GM18907 (cell line): ENCODE measurements at regions not wholly inside any gene's neighbourhood (a gene's known extent, or its start where the extent isn't known, plus 50 kb on each side); places are given as distances from the start of the nearest gene placed in this dataset.

Experiments
- ATAC-seq: cut with Tn5 transposase; IDR thresholded peaks from one replicate; pipeline ENCODE4 v1.9.1; 2021; ENCODE audit warnings: mild to moderate bottlenecking, moderate library complexity; ENCODE audit not compliant: unreplicated experiment

DNA sequence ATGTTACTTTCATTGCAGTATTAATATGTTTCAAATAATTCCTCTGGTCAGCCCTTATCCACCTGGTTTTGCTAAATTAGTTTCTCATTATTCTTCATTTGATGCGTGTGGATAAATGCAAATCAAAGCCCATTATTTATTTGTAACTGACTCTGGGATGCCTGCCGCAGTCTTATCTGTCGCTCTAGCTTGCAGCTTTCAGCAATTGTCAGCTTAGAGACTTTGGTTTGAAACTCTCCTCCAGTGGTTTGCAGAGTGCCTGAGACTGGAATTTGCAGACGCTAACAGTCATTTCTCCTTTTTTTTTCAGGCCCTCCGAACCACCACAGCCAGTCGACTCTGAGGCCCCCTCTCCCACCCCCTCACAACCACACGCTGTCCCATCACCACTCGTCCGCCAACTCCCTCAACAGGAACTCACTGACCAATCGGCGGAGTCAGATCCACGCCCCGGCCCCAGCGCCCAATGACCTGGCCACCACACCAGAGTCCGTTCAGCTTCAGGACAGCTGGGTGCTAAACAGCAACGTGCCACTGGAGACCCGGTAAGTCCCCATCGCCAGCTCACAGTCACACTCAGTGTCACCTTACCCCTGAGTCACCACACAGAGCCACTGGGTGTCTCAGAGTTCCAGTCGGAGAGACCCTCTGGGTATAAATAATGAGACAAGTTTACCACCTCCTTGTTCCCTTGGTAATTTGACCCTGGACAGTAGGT lies 339.0 kb upstream of the WWC1 start:
- ATAC-seq: no peak

- no peak for ATAC-seq
Measured at GRCh38 chr5:167953151-167953798, 338.2 kb upstream of the WWC1 start.

DNA sequence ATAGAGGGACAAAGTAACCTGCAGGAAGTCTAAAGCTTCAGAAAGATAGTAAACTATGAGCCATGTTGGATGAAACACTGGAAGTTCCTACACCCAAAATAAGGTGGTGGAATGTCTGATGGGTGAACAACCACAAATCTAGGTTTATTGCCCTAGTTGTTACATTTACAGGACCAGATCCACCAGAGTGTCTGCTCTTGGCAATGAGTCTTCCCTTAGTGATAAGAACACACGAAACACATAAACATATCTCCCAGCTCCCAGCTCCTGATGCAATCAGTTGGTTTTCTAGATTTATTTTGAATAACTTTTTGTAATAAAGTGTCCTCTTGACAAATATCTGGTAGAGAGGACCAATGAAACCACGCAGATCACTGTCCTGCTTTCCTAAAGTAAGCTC lies 329.7 kb upstream of the WWC1 start:
- ATAC-seq: no peak

- no peak for ATAC-seq
Measured at GRCh38 chr5:167964529-167964928, 326.9 kb upstream of the WWC1 start.

DNA sequence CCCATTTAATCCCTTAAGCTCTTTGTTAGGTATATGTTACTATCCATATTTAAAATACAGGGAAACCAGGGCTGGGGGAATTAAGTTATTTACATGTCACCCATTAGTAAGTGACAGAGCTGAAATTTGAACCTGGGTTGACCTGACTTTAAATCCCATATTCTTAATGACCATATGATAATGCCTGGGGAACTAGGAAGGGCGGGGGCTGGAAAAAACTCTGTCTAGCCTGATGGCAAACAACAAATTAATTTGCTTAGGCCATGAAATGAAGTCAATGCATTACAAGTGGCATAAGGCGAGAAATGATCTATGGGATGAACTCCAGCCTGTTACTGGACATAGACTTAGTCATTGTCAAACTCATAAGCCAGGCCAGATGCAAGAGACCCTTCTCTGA lies 325.7 kb upstream of the WWC1 start:
- no peak for ATAC-seq

GRCh38 chr5:167966979-167967378 lies 324.5 kb upstream of the WWC1 start:
- ATAC-seq: no peak

DNA sequence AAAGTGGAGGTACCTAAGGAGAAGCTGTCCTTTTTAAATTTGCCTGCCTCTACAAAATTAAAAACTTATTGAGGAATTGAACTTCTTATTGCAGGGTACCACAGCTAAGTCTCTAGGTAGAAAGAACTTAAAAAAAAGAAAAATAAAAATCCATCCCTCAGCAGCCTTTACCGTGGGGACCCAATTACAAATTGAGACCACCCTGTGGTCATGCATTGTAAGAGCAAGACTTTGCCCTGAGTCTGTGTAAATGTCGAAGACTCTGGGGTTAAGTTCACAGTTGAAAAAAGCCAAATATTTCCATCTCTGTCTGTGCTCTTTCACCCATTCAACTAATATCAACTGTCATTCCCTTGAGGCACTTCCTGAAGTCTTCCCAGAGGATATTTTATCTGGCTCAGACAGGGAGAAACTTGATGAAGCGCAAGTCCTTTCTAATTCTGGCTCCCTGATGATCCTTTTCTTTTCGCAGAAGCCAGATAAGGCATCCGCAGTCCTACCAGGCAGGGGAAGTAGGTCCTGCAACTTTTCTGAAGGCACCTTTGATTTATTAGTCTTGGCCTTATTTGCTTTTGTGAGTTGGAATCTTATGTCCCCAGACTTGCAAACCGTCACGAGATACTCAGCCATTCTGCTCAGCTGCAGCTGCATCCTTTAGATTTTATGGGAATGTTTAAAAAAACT lies 323.8 kb upstream of the WWC1 start:
- ATAC-seq: no peak

DNA sequence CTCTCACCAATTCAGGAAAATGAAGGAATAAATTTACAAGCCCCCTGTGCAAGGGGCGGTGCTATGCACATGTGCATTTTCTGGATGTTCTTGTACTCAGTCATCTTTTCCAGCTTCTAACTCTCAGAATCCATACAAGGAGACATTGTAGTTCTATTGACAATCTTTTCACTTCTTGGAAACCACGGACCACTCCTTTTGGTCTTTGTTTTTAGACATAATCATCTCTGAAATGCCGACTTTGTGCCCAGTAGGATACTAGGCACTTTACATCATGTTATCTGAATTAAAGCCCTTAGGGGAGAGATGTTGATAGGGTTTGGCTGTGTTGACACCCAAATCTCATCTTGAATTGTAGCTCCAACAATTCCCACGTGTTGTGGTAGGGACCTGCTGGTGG lies 322.6 kb upstream of the WWC1 start:
- ATAC-seq: no peak

- peak; percentile 66 for ATAC-seq
Measured at GRCh38 chr5:167969998-167970397, 321.4 kb upstream of the WWC1 start.

- ATAC-seq: no peak
Measured at GRCh38 chr5:167971706-167972105, 319.7 kb upstream of the WWC1 start.

DNA sequence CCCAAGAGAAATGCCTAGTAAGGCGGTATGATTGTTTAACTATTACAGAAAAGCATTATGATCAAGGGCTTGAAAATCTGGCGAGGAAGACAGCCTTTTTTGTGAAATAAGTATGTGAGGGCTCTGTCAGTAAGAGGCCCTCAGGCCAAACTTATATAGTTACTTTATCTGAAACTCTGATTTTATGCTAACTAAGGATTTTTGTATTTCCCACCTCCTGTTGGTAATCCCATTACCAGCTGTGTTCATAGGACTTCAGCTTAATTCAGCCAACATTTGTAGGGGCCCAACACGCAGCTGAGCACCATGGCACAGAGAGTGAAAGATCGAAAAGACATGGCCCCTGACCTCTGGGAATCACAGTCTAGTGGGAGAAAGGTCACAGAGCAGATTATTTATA lies 318.3 kb upstream of the WWC1 start:
- no peak for ATAC-seq

DNA sequence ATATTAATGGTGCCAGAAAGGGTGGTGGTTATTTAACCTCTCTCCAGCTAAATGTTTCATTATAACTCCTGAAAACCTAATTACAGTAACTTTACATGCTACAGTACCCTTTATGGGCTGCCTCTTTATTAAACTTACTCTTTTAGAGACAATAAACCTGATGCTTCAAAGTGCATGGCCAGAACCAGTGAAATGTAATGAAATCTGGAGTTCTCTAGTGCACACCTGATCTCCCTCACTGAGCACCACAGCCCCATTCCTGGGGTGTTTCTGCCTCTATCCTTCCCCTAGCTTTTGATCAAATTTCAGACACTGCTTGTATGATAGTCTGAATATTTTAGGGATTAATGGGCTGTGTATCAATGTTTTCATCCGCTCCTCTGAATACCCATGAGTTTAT lies 306.5 kb upstream of the WWC1 start:
- ATAC-seq: no peak

GRCh38 chr5:167985373-167985772 lies 306.1 kb upstream of the WWC1 start:
- ATAC-seq: no peak

DNA sequence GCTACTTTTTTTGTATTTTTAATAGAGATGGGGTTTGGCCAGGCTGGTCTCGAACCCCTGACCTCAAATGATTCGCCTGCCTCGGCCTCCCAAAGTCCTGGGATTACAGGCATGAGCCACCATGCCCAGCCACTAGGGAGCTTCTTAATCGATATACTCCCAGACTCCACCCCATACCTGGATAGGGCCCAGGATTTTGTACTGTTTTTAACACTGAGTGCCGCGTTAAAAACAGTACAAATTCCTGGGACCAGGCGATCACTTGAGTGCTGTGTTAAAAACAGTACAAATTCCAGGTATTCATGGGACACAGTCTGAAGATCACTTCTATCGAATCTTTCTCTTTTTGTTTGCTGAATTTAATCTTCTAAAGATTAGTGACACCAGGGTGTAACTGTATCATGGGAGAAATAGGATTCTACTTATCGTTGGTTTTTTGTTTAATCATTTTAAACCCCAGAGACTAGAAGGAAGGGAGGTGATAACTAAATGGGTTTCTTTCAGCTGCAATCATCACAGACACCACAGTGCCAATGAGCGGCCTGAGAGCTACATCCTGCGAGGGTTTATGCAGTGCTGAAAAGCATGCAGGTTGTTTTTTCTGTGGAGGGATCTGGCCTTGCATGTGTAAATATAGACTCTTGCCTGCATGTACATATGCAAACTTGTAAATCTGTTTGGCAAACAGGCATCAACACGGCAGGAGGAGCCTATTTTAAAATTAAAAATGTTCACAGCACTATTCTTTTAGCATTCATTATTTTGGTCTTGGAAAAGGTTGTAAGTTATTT lies 303.8 kb upstream of the WWC1 start:
- ATAC-seq: no peak

DNA sequence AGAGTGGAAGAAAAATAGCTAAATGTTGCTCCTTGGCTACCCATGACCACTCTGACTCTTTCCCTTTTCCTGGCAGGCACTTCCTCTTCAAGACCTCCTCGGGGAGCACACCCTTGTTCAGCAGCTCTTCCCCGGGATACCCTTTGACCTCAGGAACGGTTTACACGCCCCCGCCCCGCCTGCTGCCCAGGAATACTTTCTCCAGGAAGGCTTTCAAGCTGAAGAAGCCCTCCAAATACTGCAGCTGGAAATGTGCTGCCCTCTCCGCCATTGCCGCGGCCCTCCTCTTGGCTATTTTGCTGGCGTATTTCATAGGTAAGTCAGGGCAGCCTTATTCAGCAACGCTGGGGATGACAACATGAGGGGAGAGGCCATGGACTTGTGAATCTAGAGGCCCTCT lies 298.6 kb upstream of the WWC1 start:
- no peak for ATAC-seq

- ATAC-seq: no peak
Measured at GRCh38 chr5:167993771-167994170, 297.7 kb upstream of the WWC1 start.

- ATAC-seq: no peak
Measured at GRCh38 chr5:167995844-167996425, 295.5 kb upstream of the WWC1 start.

DNA sequence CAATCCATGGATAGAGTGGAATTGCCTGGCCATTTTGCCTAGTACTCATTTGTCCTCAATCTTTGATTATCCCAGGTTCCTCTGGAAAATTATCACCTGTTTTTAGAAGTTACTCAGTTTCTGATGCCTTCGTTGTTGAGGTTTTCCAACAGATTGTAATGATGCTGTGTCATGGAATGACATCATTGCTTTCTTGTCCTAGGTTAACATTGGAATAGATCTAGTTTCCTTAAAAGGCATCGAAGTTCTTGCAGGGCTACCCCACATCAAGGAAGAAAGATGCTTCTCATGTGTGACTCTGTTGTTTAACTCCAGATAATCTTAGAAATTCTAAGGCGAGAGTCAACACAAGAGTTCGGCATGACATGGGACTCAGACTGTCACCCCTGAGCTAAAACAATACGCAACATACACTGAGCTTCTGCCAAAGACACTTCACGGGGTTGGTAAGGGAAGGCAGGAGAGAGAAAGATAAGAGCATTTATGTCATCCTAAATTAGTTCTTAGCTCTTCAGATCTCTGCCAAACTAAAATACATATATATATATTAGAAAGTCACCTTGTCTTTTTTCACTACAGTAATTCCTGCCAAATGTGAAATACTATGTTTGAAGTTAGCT lies 293.2 kb upstream of the WWC1 start:
- no peak for ATAC-seq

DNA sequence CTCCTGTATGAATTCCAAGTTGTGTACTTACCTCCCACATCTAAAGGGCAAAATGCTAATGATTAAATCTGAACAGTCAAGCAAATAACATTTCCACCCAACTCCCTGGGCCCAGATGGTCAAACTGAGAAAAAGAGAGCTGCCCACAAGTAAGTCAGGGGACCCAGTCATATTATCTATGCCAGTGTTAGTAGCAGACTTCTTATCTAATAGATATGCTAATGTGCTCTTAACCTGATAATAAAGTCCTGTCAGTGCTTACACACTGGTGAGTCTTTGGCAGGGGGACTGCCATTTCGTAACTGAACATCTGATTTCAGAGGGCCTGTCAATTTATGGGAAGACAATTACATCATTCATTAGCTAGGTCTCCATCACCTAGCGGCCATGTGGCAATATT lies 292.3 kb upstream of the WWC1 start:
- ATAC-seq: no peak

- ATAC-seq: no peak
Measured at GRCh38 chr5:168001318-168001717, 290.1 kb upstream of the WWC1 start.

- ATAC-seq: no peak
Measured at GRCh38 chr5:168002116-168002515, 289.3 kb upstream of the WWC1 start.
